Stimulated activated CD8-positive, alpha-beta memory T cell treated with anti-CD3 and anti-CD28 coated beads, Interleukin-4, amount 100 ng/mL, for 48 hours (primary cell): ENCODE measurements at regions not wholly inside any gene's neighbourhood (a gene's known extent, or its start where the extent isn't known, plus 50 kb on each side); places are given as distances from the start of the nearest gene placed in this dataset.
"Not testable (repeated sequence)": the region's sequence is repeated elsewhere in the genome, so short reads cannot be mapped to it uniquely, and the experiment has no call there.

Source experiments
- DNase-seq: peaks from one replicate; pipeline ENCODE4 v3.0.0-alpha.2; 2020

DNA sequence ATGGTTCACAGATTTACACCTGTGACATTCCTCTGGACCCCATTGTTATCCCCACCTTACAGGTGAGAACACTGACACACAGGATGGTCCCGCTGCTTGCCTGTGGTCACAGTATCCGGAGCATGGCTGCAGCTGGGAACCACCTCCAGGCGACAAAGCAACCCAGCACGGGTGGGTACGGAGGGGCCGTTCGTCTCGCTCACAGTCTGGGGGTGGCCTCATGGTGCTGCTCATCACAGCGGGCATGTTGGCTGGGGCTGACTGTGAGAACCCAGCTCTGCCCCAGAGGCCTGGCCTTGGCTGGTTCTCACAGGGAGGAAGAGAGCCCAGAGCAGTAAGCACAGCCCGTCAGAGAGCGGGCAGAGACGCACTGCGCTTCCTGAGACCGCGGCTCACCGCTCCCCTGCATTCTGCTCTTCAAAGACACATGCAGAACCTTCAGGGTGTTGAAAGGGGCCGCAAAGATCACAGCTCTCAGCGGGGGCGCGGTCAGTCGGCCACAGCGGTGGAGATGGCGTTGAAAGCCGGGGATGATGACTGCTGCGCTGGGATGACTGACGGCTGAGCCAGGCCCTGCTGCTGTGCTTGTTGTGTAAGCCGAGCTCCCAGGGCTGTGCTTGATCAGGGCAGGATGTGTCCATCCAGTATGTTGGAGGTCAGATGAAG lies 423.0 kb downstream of the BRD1 start:
- no peak for DNase-seq

- no peak for DNase-seq
Measured at GRCh38 chr22:49404020-49404419, 423.7 kb downstream of the BRD1 start.

DNA sequence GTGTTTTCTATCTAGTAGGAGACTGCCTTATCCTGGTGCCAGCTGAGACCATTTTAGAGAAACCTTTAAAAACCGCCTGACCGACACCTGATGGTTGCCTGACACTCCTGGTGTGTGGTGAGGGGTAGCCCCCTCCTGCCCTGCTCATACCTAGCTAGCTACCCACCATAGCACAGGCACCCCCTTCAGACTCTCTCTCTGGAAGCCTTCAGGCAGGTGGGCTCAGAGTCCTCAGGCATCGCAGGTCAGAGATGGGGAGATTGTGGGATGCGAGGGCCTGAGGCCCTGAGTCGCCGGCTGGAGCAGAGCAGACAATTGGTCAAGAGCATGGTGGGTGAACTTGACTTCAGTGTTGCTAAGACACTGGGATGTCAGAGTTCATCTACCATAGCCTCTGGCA lies 424.6 kb downstream of the BRD1 start:
- no peak for DNase-seq

GRCh38 chr22:49402169-49402568 lies 425.5 kb downstream of the BRD1 start:
- no peak for DNase-seq

- no peak for DNase-seq
Measured at GRCh38 chr22:49400941-49401598, 426.6 kb downstream of the BRD1 start.

- no peak for DNase-seq
Measured at GRCh38 chr22:49400136-49400940, 427.3 kb downstream of the BRD1 start.

DNA sequence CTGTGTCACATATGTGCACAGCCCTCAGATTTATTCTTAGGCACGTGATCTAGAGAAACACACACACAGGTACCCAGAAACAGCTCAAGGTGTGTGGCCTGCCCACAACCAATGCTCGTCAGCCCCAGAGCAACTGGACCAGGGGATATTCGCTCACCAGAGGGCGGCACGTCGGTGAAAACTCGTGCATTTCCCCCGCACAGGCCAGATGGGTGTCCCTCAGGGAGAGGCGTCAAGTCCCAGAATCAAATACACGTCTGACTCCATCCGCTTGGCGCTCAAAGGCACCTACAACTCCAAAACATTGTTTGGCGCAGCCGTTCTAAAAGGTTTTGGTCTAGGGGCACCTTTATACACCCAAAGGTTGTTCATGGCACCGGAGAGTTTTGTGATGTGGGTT lies 429.0 kb downstream of the BRD1 start:
- no peak for DNase-seq

DNA sequence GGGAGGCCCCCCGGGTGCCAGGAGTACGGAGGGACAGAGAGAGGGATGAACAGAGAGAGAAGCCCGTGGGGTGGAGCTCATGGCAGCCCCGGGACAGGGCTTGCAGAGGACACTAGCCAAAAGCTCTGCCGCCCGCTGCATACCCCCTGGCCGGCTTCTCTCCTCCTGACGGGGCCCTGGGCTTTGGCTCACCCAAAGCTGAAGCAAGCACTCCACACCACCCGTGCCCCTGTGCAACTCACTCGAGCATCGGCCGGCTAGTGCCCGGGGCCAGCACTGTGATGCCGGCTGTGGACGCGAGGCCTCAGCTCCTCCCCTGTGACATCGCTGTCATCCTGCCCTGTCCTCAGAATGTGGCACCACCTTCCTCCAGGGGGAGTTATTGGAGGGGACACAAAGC lies 429.6 kb downstream of the BRD1 start:
- DNase-seq = no peak

DNA sequence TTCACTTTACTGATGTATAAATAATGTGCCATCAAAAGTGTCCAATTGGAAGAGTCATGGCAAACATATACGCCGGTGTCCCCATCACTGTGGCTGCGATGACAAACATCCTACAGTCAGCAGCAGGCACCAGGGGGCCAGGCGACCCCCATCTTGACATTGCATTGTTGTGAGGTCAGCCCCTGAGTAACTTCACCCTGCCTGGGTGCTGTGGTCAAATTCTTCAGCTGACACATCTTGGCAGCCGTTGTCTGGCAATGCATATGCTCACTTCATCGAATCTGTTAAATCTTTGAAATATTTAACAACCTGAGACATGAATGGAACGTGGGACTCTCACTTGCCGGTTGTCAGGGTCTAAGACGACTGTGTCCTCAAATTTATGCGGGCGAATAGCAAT lies 430.9 kb downstream of the BRD1 start:
- DNase-seq = no peak

GRCh38 chr22:49395617-49396016 lies 432.1 kb downstream of the BRD1 start:
- DNase-seq = no peak

GRCh38 chr22:49395062-49395461 lies 432.6 kb downstream of the BRD1 start:
- DNase-seq = not testable (repeated sequence)

- no peak for DNase-seq
Measured at GRCh38 chr22:49394116-49394785, 433.4 kb downstream of the BRD1 start.

- no peak for DNase-seq
Measured at GRCh38 chr22:49393526-49393925, 434.1 kb downstream of the BRD1 start.

- DNase-seq = no peak
Measured at GRCh38 chr22:49392841-49393510, 434.7 kb downstream of the BRD1 start.

DNA sequence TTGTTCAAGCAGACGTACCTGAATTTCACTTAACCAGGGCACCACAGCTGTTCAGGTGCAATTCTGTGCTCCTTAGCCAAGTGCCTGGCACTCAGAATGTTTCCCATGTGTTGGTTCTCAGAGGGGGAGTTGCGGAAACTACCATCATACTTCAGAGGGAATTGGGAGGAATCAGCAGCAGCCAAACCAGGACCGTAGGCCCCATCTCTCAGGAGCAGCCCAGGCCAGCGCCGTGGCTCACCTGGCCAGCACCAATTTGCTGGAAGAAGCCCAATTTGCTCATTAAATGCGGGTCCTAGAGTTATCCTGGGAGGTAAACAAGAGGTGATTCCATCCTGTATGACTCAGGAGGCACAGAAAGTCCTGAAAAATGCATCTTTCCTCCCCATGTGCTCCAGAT lies 435.4 kb downstream of the BRD1 start:
- DNase-seq = no peak

DNA sequence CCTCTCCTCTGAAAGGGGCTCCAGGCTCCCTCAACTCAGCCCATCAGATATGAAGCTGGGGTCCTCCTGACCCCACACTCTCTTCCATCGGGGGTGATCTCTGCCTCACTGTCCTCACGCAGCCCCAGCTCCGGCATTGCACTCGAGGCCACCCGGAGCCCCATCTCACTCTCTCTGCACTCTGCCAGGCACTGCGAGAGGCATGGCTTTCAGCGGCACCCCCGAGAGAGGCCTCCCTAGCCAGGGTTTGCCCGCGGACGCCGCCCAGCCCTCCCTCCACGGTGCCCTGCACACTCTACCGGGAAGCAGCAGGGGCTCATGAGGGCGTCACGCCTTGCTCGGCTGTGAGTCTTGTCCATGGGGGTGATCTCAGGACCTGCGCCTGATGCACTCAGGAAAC lies 436.2 kb downstream of the BRD1 start:
- DNase-seq = no peak

GRCh38 chr22:49390954-49391353 lies 436.7 kb downstream of the BRD1 start:
- DNase-seq = no peak

DNA sequence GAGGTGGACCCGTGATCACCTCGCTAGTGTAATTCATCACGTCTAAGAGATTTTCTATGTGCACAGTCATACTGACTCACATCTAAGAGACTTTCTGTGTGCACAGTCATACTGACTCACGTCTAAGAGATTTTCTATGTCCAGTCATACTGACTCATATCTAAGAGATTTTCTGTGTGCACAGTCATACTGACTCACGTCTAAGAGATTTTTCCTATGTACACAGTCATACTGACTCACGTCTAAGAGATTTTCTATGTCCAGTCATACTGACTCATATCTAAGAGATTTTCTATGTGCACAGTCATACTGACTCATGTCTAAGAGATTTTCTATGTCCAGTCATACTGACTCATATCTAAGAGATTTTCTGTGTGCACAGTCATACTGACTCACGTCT lies 443.8 kb downstream of the BRD1 start:
- DNase-seq = not testable (repeated sequence)

DNA sequence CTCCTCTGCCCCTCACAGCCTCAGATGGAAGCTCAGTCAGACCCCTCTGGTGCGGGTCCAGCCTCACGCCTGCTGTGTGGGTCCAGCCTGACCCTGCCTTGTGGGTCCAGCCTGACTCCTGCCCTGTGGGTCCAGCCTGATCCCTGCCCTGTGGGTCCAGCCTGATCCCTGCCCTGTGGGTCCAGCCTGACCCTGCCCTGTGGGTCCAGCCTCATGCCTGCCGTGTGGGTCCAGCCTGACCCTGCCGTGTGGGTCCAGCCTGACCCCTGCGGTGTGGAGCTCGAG lies 445.3 kb downstream of the BRD1 start:
- no peak for DNase-seq

DNA sequence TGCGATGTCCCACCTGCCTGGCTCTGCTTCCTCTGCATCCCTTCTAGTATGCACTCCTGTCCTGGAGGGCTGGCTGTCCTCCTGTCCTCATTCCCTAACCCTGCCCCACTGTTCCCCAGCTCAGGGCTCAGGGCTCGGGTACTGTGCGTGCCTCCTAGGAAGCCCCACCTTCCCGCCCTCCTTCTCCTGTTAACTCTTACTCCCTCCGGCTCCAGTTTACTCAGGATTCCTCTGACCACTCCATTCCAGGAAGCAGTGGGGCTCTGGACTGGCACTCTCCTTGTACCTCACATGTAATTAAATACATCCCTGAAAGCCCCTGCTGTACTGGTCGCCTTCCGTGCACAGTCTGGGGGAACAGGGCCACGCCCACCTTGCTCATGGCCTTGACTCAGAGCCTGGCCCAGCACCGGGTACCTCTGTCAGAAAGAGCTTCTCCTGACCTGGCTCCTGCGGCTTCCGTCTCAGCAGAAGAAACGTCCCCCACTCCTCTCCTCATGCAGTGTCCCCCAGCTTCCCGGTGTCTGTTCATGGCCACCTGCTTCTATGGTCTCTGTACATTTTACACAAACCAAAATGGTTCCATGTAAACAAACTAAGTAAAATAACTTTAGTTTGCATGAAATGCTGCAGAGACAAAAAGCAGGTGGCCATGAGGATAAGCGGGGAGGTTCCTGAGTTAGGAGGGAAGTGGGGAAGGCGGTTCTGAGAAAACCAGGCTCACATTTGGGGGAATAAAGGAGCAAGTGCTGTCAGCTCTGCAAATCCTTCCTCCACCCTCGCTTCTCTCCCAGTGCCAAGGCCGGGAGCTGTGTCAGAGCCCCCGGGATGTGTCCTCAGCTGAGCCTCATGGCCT lies 445.9 kb downstream of the BRD1 start:
- no peak for DNase-seq

DNA sequence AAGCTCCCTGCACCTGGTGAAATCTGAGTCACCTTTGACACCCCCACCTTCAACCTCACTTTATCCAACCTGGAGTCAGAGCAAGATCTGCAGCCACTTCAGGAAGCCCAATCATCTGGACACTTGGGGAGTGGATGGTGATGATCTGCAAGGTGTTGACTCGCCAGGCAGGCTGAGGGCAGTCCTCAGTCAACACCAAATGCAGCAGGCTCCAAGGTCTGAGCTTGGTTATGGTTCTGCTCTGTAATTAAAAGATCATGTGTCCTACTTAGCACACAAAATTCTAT lies 446.9 kb downstream of the BRD1 start:
- no peak for DNase-seq

DNA sequence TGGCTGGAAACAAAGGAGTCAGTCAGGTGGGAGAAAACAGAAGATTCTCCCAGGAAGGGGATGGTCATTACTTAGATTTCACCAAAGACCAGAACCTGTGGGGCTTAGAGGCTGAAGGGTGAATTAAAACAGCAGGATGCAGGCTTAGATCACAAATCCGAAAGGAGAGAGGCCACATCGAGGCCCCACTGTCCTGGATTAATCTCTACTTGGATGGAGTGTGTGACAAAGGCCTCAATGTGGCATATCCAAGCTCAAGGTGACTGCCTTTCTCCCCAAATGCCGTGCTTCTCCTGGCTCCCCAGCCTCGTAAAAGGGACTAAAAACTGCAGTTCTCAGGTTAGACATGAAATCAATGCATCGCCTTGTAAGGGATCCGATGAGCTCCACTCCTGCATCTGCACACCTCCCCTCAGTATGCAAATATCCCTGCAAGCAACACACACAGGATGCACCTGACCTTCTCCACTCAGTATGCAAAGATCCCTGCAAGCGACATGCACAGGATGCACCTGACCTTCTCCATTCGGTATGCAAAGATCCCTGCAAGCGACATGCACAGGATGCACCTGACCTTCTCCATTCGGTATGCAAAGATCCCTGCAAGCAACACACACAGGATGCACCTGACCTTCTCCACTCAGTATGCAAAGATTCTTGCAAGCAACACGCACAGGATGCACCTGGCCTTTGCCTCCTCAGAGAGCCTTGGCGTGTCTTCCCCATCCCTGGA lies 447.4 kb downstream of the BRD1 start:
- no peak for DNase-seq
